Gastroesophageal sphincter (tissue), 3 donors: ENCODE measurements at regions not wholly inside any gene's neighbourhood (a gene's known extent, or its start where the extent isn't known, plus 50 kb on each side); places are given as distances from the start of the nearest gene placed in this dataset.

Source experiments
- CTCF ChIP-seq, 4 experiments: fragments of 200-600 bp in 2 of 4; fragments of 450-650 bp in 2 of 4; sonication (generic) in 1 of 4; IDR thresholded peaks; one replicate each; pipeline ENCODE4 v1.5.1; 2017 to 2019; ENCODE audit warnings: antibody characterized with exemption in 4 of 4, mild to moderate bottlenecking in 2 of 4, moderate library complexity in 2 of 4
- EP300 ChIP-seq: sonication (generic); formaldehyde crosslinking; IDR thresholded peaks from one replicate; pipeline ENCODE4 v1.6.1; 2017; ENCODE audit warnings: antibody characterized with exemption, mild to moderate bottlenecking
- POLR2A ChIP-seq, 2 donors: fragments of 450-650 bp; IDR thresholded peaks; one replicate each; pipeline ENCODE4 v1.6.1; 2017; ENCODE audit warnings: antibody characterized with exemption in 2 of 2, mild to moderate bottlenecking in 2 of 2, moderate library complexity in 1 of 2
- POLR2AphosphoS5 ChIP-seq: sonication (generic); formaldehyde crosslinking; IDR thresholded peaks from one replicate; pipeline ENCODE4 v1.6.1; 2017; ENCODE audit warnings: antibody characterized with exemption

GRCh38 chr3:104886220-104886995 lies 480.3 kb upstream of the ALCAM start:
- TF ChIP-seq CTCF (IDR thresholded peaks at IDR 0.05) (no peak), POLR2A (IDR thresholded peaks at IDR 0.05) (no peak), EP300 (no peak), POLR2AphosphoS5 (no peak)
